ENCODE measurements at regions not wholly inside any gene's neighbourhood (a gene's known extent, or its start where the extent isn't known, plus 50 kb on each side); places are given as distances from the start of the nearest gene placed in this dataset.

GRCh38 chr11:38019072-38019775, 1421.2 kb upstream of the RAG2 start:
- H3K4me3 ChIP-seq (ENCODE audit: low read depth, low read length) = no peak overlapping the region
- no peak for TF ChIP-seq CTCF (IDR thresholded peaks at IDR 0.05; ENCODE audit: low read depth, low read length)

GRCh38 chr11:38014405-38014804, 1416.4 kb upstream of the RAG2 start:
- TF ChIP-seq CTCF (IDR thresholded peaks at IDR 0.05; ENCODE audit: low read depth, low read length) = no peak
- H3K4me3 ChIP-seq (ENCODE audit: low read depth, low read length) = no peak overlapping the region

- TF ChIP-seq CTCF (IDR thresholded peaks at IDR 0.05; ENCODE audit: low read depth, low read length) = no peak
- H3K4me3 ChIP-seq (ENCODE audit: low read depth, low read length) = no peak overlapping the region
Observed at GRCh38 chr11:38013157-38013556, 1415.1 kb upstream of the RAG2 start.

GRCh38 chr11:38011496-38011895, 1413.5 kb upstream of the RAG2 start:
- no peak overlapping the region for H3K4me3 ChIP-seq (ENCODE audit: low read depth, low read length)
- no peak for TF ChIP-seq CTCF (IDR thresholded peaks at IDR 0.05; ENCODE audit: low read depth, low read length)

- TF ChIP-seq CTCF (IDR thresholded peaks at IDR 0.05; ENCODE audit: low read depth, low read length) = no peak
- H3K4me3 ChIP-seq (ENCODE audit: low read depth, low read length) = no peak overlapping the region
Observed at GRCh38 chr11:38009932-38010331, 1411.9 kb upstream of the RAG2 start.

- H3K4me3 ChIP-seq (ENCODE audit: low read depth, low read length) = no peak overlapping the region
- TF ChIP-seq CTCF (IDR thresholded peaks at IDR 0.05; ENCODE audit: low read depth, low read length) = no peak
Observed at GRCh38 chr11:38006466-38006865, 1408.4 kb upstream of the RAG2 start.

- TF ChIP-seq CTCF (IDR thresholded peaks at IDR 0.05; ENCODE audit: low read depth, low read length) = no peak
- no peak overlapping the region for H3K4me3 ChIP-seq (ENCODE audit: low read depth, low read length)
Observed at GRCh38 chr11:38005597-38005996, 1407.6 kb upstream of the RAG2 start.

Measured in WI38 (cell line).